ENCODE measurements at regions not wholly inside any gene's neighbourhood (a gene's known extent, or its start where the extent isn't known, plus 50 kb on each side); places are given as distances from the start of the nearest gene placed in this dataset.
"Not testable (repeated sequence)": the region's sequence is repeated elsewhere in the genome, so short reads cannot be mapped to it uniquely, and the experiment has no call there.

DNA sequence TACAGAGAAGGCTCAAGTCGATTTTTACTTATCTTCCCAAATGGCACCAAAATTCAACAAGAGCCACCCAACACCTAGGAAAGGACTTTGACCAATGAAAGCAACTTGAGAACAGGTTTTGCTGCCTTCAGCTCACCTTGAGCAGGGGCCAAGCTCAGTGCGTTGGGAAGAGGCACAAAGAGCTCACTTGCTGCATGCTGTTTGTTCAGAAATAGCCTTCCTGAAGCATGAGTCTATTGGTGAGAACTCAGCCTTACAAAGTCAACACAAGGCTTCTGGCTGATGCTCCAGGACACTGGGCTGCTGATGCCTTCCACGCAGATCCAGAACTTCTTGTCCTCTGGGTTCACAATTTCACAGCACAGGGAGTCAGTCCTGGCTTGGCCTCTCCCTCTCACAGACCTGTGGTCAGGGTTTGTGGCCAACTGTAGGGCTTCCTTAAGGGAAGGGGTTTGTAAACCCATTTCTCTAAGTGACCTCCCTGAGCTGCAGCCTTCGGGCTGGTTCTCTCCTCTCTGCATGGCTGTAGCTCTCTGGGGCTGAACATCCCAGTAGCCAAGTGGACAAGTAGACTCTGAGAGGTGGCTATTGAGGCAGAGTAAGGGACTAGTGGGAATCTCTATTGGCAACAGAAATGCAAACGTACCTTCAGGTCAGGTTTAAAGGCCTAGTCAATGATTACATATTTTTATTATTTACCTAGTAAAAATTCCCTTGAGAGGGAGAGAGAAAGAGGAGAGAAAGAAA, 124.7 kb upstream of the GATA6 start:
- no peak for DNase-seq

DNA sequence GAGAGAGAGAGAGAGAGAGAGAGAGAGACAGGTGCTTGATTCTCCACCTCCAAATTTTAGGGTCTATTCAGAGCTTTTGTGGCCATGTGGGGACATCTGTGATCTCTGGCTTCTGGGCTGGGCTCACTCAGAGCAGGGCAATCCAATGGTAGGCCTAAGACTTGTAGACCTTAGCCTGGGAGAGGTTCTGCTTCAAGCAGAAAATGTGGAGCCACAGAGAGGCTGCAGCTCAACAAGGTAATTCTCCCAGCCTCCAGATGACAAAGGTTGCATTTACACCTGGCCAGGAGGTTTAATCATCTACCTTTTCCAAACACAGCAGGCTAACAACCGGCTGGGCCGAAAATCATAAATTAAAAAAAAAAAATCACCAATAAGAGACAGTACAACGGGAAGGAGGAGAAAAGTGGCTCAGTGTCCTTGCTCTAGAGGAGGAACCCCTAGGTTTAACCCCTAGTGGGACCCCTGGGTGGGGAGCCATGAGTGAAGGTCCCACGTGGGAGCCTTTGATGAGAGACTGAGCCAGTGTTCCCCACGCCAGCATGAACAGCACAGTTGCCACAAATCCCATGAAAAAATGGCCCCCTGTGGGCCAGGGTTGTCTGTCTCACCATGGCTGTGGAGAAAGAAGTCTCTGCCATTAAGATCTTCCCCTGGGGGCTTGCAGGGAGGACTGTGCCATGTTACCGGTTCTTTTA, 124.0 kb upstream of the GATA6 start:
- DNase-seq = no peak

DNA sequence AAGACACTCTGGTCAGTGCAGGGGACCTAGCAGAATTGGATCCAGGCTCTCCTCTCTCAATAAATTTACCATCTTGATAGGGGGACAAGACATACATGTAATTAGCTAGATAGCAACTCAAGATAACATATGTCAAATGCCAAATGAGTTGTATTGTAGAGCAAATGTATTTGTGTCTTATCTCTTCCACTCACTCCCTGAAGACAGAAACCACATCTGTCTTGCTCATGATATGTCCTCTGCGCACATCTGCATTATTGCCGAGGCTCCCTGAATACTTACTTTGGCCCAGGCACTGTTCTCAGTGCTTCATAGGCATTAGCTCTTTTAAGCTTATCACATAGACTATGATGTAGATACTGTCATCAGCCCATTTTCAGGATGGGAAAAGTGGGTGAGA, 122.9 kb upstream of the GATA6 start:
- no peak for DNase-seq

DNA sequence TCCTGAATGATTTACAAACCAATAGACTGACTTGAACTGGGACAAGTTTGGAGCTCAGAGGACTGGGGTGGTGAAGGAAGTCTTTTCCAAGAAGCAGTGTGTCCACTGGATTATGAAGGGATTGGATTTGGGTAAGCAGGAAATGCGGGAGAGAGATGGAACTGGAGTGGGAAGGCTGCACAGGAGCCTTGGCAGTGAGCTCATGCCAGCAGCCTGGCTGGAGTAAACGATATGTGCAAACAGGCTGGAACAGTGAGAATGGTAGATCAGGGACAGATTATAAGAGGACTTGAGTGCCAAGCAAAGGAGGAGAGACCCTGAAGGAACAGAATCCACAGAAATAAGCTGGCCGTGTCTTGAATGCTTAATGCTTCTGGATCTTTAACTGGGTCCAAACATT, 121.9 kb upstream of the GATA6 start:
- DNase-seq = no peak

DNA sequence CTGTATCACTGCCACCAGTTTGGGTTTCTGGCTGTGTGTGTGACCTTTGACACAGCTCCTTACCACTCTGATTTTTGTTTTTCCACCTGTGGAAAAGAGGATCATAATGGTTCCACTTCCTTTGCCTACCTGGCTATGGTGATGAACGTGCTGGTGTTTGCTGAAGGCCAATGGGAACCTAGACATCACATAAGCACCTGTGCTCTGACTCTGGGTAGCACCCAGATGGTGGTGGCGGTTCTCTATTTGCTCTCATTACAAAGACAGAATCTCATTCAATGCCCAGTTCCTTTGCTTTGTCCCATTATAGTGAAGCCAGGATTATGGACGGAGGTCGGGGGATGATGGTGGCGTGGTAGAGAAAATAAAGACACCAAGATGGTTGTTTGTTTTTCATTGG, 121.2 kb upstream of the GATA6 start:
- no peak for DNase-seq

DNA sequence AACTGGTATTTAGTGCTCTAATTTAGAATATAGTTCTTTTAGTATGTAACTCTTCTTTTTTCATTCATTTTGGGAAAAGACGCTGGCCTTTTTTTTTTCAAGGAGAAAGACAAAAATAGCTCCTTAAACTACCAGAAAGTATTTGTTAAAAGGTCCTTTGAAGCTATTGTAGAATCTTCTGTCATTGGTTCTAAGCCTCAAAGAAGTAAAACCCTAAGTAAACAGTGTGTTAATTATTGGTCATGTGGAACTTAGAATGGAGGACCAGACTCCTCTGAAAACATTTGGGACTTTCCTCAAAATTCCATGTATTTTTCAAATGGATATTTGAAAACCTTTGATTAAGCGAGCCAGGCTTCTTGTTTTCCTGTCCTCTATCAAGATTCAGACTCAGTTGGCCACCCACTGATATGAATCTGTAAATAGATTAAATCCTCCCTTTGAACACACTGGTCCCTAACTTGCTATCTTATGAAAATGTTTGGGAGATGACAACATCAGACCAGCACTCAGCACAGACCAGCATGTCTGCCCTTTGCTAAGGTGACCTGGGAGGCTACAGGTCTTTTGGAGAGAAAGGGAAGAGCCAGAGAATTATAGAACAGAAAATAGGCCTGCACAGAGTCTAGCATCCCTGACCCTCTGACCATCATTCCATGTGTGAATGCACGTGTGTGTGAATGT, 120.3 kb upstream of the GATA6 start:
- no peak for DNase-seq

DNA sequence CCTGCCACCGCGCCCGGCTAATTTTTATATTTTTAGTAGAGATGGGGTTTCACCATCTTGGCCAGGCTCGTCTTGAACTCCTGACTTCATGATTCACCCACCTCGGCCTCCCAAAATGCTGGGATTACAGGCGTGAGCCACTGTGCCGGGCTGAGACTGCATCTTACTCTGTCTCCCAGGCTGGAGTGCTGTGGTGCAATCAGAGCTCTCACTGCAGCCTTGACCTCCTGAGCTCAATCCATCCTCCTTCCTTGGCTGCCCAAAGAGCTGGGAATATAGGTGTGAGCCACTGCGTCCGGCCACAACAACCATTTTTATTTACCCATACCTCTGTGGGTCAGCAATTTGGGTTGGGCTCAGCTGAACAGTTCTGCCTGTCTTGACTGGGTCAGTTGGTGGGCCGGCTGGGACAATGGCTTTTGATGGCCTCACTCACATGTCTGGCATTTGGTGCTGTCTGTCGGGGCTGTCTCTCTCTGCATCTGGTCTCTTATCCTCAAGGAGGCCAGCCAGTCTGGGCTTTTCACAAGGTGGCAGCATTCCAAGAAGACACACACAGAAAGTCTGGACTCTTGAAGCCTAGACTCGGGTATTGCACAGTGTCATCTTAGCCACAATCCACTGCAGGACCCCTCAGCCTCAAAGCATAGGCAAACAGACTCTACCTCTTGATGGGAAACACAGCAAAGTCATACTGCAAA, 116.8 kb upstream of the GATA6 start:
- DNase-seq = no peak

DNA sequence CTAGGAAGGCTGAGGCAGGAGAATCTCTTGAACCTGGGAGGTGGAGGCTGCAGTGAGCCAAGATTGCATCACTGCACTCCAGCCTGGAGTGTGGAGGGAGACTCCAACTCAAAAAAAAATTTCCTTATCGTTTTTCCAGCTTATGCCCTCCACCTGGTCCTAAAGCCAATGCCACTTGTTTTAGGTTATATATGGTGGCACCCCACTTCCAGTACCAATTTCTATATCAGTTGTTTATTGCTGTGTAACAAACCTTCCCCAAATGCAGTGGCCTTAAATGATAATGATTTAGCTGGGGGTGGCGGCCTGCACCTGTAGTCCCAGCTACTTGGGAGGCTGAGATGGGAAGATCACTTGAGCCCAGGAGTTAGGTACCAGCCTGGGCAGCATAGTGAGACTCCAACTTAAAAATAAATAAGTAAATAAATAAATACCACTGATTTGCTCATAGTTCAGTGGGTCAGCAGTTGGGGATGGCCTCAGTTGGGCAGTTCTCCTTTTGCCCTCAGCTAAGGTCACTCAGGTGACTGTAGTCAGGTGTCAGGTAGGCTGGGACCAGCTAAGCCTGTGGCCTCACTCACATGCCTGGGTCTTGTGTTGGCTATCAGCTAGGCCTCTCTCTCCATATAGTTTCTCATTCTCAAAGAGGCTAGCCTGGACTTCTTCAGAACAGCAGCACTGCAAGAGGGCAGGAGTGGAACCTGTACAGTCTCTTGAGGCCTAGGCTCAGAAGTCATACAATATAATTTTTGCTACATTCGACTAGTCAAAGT, 113.7 kb upstream of the GATA6 start:
- no peak for DNase-seq

- no peak for DNase-seq
These were observed 112.4 kb upstream of the GATA6 start for GRCh38 chr18:22056950-22057349.

DNA sequence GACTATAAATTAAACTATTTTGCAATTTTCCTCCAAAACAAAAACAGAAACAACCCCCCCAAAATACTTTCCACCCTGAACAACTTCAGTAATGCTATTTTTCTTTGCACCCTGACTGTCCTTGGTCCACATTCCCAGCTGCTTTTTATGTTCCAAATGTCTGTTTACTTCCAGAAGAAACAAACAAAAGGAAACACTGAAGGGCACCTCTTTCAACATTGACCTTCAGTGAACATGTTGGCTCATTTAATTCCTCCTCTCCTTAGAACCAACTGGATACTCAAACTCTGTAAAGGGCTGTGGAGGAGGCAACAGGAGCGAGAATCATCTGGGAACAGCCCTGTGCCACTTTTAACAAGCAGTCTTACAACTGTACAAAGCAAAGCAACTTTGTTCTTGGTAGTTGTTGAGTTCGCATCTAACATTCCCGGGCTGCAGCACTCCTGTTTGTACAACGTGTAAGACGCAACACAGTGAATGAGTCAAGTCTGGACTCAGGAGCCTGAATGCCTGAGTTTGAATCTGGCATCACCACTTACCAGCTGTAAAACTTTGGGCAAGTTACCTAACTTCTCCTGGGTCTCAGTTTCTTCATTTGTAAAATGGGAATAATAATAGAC, 111.4 kb upstream of the GATA6 start:
- no peak for DNase-seq

DNA sequence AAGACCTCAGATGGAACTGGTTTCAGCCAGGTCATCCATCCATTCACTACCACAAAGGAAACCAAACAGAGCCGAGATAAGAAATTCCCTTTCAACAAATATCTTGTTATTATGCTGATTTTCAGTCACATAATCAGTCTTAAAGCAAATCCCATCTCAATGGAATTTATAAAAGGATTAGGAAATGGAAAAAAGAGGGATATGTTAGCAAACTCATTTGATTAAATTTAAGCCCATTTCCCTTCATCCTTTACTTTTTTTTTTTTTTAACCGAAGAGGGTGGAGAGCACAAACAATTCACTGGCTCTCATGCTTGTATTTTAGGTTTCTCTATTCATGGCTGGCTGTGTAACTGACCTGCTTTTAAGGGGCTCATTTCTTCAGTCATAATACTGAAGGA, 109.0 kb upstream of the GATA6 start:
- no peak for DNase-seq

DNA sequence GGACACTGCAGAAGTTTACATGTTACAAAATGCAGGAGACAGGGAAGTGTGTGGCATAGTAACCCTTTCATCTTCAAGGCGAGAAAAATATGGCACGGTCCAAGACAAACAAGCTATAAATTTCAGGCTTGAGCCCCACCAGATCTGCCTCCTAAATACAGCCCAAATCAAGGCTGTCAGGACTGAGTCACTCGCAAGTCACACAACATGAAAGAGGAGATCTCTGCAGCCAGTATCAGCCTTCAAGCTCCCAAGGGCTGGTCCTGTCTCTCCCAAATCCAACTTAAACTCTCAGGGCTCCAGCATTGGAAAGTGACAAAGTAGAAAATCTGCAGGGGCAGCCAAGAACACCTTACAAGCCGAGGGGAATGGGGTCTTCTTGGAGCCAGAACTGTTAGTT, 106.3 kb upstream of the GATA6 start:
- DNase-seq = no peak

- DNase-seq = no peak
These were observed 105.7 kb upstream of the GATA6 start for GRCh38 chr18:22063672-22064071.

GRCh38 chr18:22064581-22064980, 104.8 kb upstream of the GATA6 start:
- DNase-seq = no peak

GRCh38 chr18:22065311-22065710, 104.1 kb upstream of the GATA6 start:
- DNase-seq = no peak

GRCh38 chr18:22066083-22066485, 103.3 kb upstream of the GATA6 start:
- DNase-seq = no peak

DNA sequence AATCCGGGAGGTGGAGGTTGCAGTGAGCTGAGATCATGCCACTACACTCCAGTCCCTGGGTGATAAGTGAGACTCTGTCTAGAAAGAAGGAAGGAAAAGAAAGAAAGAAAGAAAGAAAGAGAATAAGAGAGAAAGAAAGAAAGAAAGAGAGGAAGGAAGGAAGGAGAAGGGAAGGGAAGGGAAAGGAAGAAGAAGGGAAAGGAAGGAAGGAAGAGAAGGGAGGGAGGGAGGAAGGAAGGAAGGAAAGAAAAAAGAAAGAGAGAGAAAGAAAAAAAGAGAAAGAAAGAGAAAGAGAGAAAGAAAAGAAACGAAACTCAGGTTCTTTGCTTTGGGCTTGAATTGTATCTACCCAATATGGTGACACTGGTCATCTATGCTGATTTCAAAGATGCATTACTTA, 102.3 kb upstream of the GATA6 start:
- no peak for DNase-seq

DNA sequence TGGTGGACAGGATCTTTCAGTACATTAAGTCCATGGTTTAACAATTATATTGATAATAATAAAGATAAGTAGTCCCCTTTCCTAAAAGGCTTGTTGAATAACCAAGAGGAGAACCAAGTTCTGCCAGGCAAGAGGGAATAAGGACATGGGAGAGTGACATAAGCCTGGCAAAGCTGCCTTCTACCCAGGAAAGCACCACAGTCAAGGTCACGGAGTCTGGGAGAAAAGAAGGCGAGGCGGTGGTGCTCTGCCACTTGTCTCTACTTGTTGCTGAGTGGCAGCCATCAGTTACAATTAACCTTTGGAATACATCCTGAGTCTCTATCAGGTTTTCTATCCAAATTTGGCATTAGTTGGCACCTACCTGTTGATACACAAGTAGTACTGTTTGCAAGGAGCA, 101.7 kb upstream of the GATA6 start:
- no peak for DNase-seq

DNA sequence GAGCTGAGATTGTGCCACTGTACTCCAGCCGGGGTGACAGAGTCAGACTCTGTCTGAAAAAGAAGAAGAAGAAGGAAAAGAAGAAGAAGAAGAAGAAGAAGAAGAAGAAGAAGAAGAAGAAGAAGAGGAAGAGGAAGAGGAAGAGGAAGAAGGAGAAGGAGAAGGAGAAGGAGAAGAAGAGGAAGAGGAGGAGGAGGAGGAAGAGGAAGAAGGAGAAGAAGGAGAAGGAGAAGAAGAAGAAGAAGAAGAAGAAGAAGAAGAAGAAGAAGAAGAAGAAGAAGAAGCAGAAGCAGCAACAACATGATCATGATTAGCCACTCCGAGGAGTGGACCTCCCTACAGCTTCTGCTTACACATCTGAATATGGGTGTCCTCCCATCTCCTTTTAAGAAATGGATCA, 100.6 kb upstream of the GATA6 start:
- DNase-seq = not testable (repeated sequence)

- DNase-seq = no peak
These were observed 99.5 kb upstream of the GATA6 start for GRCh38 chr18:22069916-22070315.

- no peak for DNase-seq
These were observed 96.0 kb upstream of the GATA6 start for GRCh38 chr18:22073411-22073810.

All from NCI-H1092 treated with DMSO at 0.1 percent for 48 hours (cell line).